GM21723 (cell line): ENCODE measurements at regions not wholly inside any gene's neighbourhood (a gene's known extent, or its start where the extent isn't known, plus 50 kb on each side); places are given as distances from the start of the nearest gene placed in this dataset.
"Not testable (repeated sequence)": the region's sequence is repeated elsewhere in the genome, so short reads cannot be mapped to it uniquely, and the experiment has no call there.

Experiments
- ATAC-seq: cut with Tn5 transposase; IDR thresholded peaks from one replicate; pipeline ENCODE4 v1.9.1; 2021; ENCODE audit warnings: mild to moderate bottlenecking, moderate library complexity; ENCODE audit not compliant: unreplicated experiment

GRCh38 chr13:89401264-89401675, 1730.1 kb downstream of the SLITRK5 start:
- ATAC-seq, result no peak

- ATAC-seq, result no peak
These were observed 1731.0 kb downstream of the SLITRK5 start for GRCh38 chr13:89402211-89402610.

- not testable (repeated sequence) for ATAC-seq
These were observed 1734.9 kb downstream of the SLITRK5 start for GRCh38 chr13:89406096-89406495.

- ATAC-seq, result no peak
These were observed 1736.2 kb downstream of the SLITRK5 start for GRCh38 chr13:89407357-89407756.

- no peak for ATAC-seq
These were observed 1761.8 kb downstream of the SLITRK5 start for GRCh38 chr13:89432997-89433396.

GRCh38 chr13:89434624-89435023, 1763.5 kb downstream of the SLITRK5 start:
- not testable (repeated sequence) for ATAC-seq

- ATAC-seq, result no peak
These were observed 1783.5 kb downstream of the SLITRK5 start for GRCh38 chr13:89454681-89455080.

GRCh38 chr13:89455225-89455624, 1784.1 kb downstream of the SLITRK5 start:
- no peak for ATAC-seq

GRCh38 chr13:89455741-89456140, 1784.6 kb downstream of the SLITRK5 start:
- no peak for ATAC-seq

- no peak for ATAC-seq
These were observed 1786.8 kb downstream of the SLITRK5 start for GRCh38 chr13:89457977-89458376.

- ATAC-seq, result no peak
These were observed 1787.3 kb downstream of the SLITRK5 start for GRCh38 chr13:89458456-89458855.

GRCh38 chr13:89460895-89461294, 1789.7 kb downstream of the SLITRK5 start:
- ATAC-seq, result not testable (repeated sequence)

GRCh38 chr13:89465366-89465765, 1794.2 kb downstream of the SLITRK5 start:
- ATAC-seq, result no peak

- no peak for ATAC-seq
These were observed 1796.9 kb downstream of the SLITRK5 start for GRCh38 chr13:89468081-89468480.

- ATAC-seq, result no peak
These were observed 1799.7 kb downstream of the SLITRK5 start for GRCh38 chr13:89470901-89471300.

GRCh38 chr13:89474432-89474831, 1803.3 kb downstream of the SLITRK5 start:
- ATAC-seq, result no peak

GRCh38 chr13:89486065-89486464, 1814.9 kb downstream of the SLITRK5 start:
- no peak for ATAC-seq

GRCh38 chr13:89486709-89487108, 1815.5 kb downstream of the SLITRK5 start:
- ATAC-seq, result no peak

GRCh38 chr13:89490661-89491060, 1819.5 kb downstream of the SLITRK5 start:
- no peak for ATAC-seq

- no peak for ATAC-seq
These were observed 1825.3 kb downstream of the SLITRK5 start for GRCh38 chr13:89496478-89496877.

- ATAC-seq, result no peak
These were observed 1826.5 kb downstream of the SLITRK5 start for GRCh38 chr13:89497658-89498057.

GRCh38 chr13:89502286-89502685, 1831.1 kb downstream of the SLITRK5 start:
- ATAC-seq, result no peak

GRCh38 chr13:89514534-89515312, 1832.8 kb upstream of the MIR17HG start:
- no peak for ATAC-seq
